ENCODE measurements at regions not wholly inside any gene's neighbourhood (a gene's known extent, or its start where the extent isn't known, plus 50 kb on each side); places are given as distances from the start of the nearest gene placed in this dataset.

DNA sequence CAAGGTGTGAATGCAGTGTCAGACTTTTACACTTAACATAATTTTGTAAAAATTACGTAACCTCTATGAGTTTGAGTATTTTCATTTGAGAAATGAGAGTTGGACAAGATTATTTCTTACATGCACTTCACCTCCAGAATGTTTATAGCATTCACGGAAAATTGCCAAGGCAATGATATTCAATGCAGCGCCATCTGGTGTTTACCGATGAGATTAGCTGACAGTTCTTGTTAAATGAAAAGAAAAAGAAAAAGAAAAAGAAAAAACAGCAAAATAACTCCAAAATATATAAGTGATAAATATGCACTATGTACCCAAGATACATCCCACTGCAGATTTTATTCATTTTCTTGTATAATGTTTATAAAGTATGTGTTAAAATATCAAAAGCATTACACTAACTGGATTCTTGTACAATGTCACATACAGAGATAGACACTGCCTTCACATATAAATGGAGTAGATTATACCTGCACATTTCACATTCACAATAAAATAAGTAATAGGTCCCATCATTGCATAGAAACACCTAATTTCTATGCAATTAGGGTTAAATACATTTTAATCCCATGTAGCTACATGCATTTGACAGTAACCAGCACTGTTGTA lies 976.3 kb upstream of the FAT3 start:
- TF ChIP-seq, protein P1, sequence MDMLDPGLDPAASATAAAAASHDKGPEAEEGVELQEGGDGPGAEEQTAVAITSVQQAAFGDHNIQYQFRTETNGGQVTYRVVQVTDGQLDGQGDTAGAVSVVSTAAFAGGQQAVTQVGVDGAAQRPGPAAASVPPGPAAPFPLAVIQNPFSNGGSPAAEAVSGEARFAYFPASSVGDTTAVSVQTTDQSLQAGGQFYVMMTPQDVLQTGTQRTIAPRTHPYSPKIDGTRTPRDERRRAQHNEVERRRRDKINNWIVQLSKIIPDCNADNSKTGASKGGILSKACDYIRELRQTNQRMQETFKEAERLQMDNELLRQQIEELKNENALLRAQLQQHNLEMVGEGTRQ (IDR thresholded peaks at IDR 0.05; ENCODE audit: low read depth, low read length), result no peak
- no peak for TF ChIP-seq MAFK (IDR thresholded peaks at IDR 0.05; ENCODE audit: low read depth, low read length)
- TF ChIP-seq POLR2A (IDR thresholded peaks at IDR 0.05; ENCODE audit: low read depth, low read length), result no peak
- TF ChIP-seq MXI1 (IDR thresholded peaks at IDR 0.05; ENCODE audit: borderline replicate concordance, low read depth, low read length), result no peak
- TF ChIP-seq, protein P2, sequence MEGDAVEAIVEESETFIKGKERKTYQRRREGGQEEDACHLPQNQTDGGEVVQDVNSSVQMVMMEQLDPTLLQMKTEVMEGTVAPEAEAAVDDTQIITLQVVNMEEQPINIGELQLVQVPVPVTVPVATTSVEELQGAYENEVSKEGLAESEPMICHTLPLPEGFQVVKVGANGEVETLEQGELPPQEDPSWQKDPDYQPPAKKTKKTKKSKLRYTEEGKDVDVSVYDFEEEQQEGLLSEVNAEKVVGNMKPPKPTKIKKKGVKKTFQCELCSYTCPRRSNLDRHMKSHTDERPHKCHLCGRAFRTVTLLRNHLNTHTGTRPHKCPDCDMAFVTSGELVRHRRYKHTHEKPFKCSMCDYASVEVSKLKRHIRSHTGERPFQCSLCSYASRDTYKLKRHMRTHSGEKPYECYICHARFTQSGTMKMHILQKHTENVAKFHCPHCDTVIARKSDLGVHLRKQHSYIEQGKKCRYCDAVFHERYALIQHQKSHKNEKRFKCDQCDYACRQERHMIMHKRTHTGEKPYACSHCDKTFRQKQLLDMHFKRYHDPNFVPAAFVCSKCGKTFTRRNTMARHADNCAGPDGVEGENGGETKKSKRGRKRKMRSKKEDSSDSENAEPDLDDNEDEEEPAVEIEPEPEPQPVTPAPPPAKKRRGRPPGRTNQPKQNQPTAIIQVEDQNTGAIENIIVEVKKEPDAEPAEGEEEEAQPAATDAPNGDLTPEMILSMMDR (conservative IDR thresholded peaks at IDR 0.05; ENCODE audit: low read depth, low read length), result peak; percentile 65
- TF ChIP-seq SMC3 (IDR thresholded peaks at IDR 0.05; ENCODE audit: low read depth, low read length), result peak; percentile 52
- peak; percentile 62 for TF ChIP-seq RAD21 (IDR thresholded peaks at IDR 0.05; ENCODE audit: low read length)
- TF ChIP-seq RFX5 (IDR thresholded peaks at IDR 0.05; ENCODE audit: low read depth, low read length), result no peak
- no peak for TF ChIP-seq CHD1 (IDR thresholded peaks at IDR 0.05; ENCODE audit: low read depth, low read length)
- TF ChIP-seq, protein P3, sequence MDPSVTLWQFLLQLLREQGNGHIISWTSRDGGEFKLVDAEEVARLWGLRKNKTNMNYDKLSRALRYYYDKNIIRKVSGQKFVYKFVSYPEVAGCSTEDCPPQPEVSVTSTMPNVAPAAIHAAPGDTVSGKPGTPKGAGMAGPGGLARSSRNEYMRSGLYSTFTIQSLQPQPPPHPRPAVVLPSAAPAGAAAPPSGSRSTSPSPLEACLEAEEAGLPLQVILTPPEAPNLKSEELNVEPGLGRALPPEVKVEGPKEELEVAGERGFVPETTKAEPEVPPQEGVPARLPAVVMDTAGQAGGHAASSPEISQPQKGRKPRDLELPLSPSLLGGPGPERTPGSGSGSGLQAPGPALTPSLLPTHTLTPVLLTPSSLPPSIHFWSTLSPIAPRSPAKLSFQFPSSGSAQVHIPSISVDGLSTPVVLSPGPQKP (IDR thresholded peaks at IDR 0.05; ENCODE audit: borderline replicate concordance, low read depth, low read length), result no peak
- 0 out of 2 replicates have a peak, but pooled peaks have one; percentile 3 for TF ChIP-seq CEBPB (IDR thresholded peaks at IDR 0.05; ENCODE audit: low read depth, low read length)
- TF ChIP-seq NFE2L2 (IDR thresholded peaks at IDR 0.05; ENCODE audit: low read depth, low read length), result no peak
- no peak for TF ChIP-seq BHLHE40 (IDR thresholded peaks at IDR 0.05; ENCODE audit: low read depth, low read length)

Data from IMR-90 (cell line).